ENCODE measurements at regions not wholly inside any gene's neighbourhood (a gene's known extent, or its start where the extent isn't known, plus 50 kb on each side); places are given as distances from the start of the nearest gene placed in this dataset.
"Not testable (repeated sequence)": the region's sequence is repeated elsewhere in the genome, so short reads cannot be mapped to it uniquely, and the experiment has no call there.

GRCh38 chr9:67168530-67169157 is 176.3 kb upstream of the SPATA31A3 start:
- not testable (repeated sequence) for H3K27ac Mint-ChIP-seq; H3K4me1 Mint-ChIP-seq; H3K36me3 Mint-ChIP-seq (ENCODE audit: low read depth); H3K27me3 Mint-ChIP-seq (ENCODE audit: low read depth, poor library complexity); DNase-seq; H3K9me3 Mint-ChIP-seq; H3K4me3 Mint-ChIP-seq

GRCh38 chr9:67166335-67166734 is 174.0 kb upstream of the SPATA31A3 start:
- H3K36me3 Mint-ChIP-seq (ENCODE audit: low read depth) = not testable (repeated sequence)

DNA sequence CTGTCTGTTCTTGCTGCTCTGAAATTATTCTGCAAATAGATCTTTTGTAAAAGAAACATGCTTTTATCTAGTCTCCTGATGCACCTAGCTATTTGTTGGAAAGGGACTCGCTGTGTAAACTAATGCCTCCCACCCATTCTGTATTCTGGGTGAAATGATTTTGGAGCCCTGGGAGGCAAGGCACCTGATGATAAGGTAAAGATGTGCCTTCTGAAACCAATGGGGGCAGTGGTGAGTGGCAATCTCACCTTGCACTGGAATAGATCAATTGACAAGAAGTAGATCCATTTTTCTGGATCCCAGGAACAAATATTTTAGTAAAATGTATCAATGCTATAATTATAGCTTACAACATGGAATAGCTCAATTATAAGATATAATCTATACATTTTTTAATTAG is 170.5 kb upstream of the SPATA31A3 start:
- H3K27me3 Mint-ChIP-seq (ENCODE audit: low read depth, poor library complexity); H3K4me3 Mint-ChIP-seq; H3K4me1 Mint-ChIP-seq; DNase-seq; H3K36me3 Mint-ChIP-seq (ENCODE audit: low read depth); H3K27ac Mint-ChIP-seq; H3K9me3 Mint-ChIP-seq: not testable (repeated sequence)

More at GRCh38 chr9:67166335-67166734, 174.0 kb upstream of the SPATA31A3 start:
- DNase-seq; H3K27ac Mint-ChIP-seq; H3K4me3 Mint-ChIP-seq; H3K4me1 Mint-ChIP-seq; H3K9me3 Mint-ChIP-seq; H3K27me3 Mint-ChIP-seq (ENCODE audit: low read depth, poor library complexity): not testable (repeated sequence)

DNA sequence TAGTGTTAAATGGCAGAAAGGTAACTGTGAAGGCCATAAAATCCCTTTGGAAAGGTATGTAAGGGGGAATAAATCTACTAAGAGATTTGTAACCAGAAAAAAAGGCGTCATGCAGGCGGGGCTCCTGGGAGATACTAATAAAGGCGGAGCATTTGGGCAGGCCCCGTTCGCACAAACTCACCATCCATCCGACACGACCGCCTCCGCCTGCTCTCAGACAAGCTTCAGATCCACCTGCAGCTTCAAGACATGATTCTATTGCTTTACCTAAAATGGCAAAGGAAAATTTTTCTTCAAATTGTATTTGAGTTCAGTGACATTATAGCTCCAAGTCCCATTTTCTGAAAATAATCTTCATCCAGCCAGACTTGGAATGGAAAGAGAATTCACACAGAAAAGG is 162.9 kb upstream of the SPATA31A3 start:
- not testable (repeated sequence) for H3K27ac Mint-ChIP-seq; DNase-seq; H3K4me1 Mint-ChIP-seq; H3K36me3 Mint-ChIP-seq (ENCODE audit: low read depth); H3K27me3 Mint-ChIP-seq (ENCODE audit: low read depth, poor library complexity); H3K9me3 Mint-ChIP-seq; H3K4me3 Mint-ChIP-seq

DNA sequence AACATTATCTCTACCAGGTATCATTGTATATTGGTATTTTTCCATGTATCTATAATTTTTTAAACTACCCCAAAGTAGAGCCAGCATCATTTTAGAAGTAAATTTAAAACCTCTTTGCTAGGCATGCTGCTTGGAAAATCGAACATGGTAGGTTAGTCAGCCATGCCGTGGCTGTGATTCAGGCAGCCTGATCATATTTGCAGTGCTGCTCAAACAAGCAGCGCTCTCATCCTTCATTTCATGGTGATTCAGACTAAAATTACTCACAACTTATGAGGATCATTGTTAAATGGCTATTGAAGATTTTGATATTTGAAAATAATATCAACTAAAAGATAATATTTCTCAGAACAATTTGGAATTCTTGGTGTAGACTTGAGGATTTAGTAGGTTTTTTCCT is 161.2 kb upstream of the SPATA31A3 start:
- H3K4me1 Mint-ChIP-seq; H3K27ac Mint-ChIP-seq; DNase-seq; H3K4me3 Mint-ChIP-seq; H3K27me3 Mint-ChIP-seq (ENCODE audit: low read depth, poor library complexity); H3K36me3 Mint-ChIP-seq (ENCODE audit: low read depth); H3K9me3 Mint-ChIP-seq: not testable (repeated sequence)

DNA sequence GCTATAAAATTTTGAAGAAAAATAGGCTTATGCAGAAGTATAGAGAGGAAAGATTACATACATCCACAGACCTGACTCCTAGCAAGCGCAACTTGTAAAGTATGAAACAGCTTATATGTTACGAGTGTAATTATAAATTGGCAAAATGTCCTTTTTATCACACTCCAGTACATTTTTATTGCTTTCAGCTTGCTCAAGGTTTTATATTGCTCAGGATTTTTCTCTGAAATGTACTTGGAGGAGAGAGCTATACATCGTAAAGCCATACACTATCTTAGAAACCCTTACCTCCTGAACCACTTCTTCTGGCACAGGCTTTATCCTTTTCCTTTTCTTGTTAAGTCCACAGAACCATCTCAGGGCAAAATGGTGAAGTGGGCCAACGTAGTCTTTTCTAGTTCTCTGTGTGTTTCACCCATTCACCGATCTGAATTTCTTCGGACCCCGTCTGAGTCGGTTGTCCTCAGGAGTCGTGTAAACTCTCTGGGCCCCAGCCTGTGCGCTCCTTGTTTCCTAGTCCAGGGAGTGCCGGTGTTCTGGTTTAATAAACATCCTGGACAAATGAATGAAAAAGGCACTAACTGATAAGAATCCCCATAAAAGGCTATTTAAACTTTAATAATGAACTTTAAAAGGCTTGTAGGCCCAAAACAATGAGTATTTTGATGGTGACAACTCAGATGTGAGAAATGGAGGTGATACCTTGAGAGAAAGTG is 150.2 kb upstream of the SPATA31A3 start:
- H3K36me3 Mint-ChIP-seq (ENCODE audit: low read depth); H3K27ac Mint-ChIP-seq; H3K4me3 Mint-ChIP-seq; H3K9me3 Mint-ChIP-seq; H3K27me3 Mint-ChIP-seq (ENCODE audit: low read depth, poor library complexity); DNase-seq; H3K4me1 Mint-ChIP-seq: not testable (repeated sequence)

GRCh38 chr9:67136376-67136775 is 144.0 kb upstream of the SPATA31A3 start:
- not testable (repeated sequence) for H3K4me1 Mint-ChIP-seq

DNA sequence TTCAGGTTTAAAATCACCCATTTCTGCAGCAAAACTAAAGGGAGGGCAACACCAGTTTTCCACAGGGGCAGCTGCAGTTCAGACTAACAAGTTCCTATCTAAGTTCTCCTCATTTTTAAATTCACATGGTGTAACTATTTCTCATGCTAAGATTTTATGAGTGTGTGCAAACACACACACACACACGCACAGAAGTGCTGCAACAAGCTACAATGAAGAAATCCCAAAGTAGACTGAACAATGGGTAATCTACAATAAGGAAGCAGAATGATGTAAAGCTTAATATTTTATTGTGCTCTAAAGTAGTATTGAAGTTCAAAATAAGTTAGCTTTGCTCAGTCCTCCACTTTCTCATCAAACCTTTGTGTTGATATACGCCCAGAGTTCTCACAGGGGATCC is 140.8 kb upstream of the SPATA31A3 start:
- not testable (repeated sequence) for H3K36me3 Mint-ChIP-seq (ENCODE audit: low read depth); H3K9me3 Mint-ChIP-seq; H3K27ac Mint-ChIP-seq; H3K4me1 Mint-ChIP-seq; H3K27me3 Mint-ChIP-seq (ENCODE audit: low read depth, poor library complexity); H3K4me3 Mint-ChIP-seq; DNase-seq

More at GRCh38 chr9:67136376-67136775, 144.0 kb upstream of the SPATA31A3 start:
- not testable (repeated sequence) for H3K36me3 Mint-ChIP-seq (ENCODE audit: low read depth); H3K9me3 Mint-ChIP-seq; H3K27ac Mint-ChIP-seq; H3K27me3 Mint-ChIP-seq (ENCODE audit: low read depth, poor library complexity); H3K4me3 Mint-ChIP-seq; DNase-seq

DNA sequence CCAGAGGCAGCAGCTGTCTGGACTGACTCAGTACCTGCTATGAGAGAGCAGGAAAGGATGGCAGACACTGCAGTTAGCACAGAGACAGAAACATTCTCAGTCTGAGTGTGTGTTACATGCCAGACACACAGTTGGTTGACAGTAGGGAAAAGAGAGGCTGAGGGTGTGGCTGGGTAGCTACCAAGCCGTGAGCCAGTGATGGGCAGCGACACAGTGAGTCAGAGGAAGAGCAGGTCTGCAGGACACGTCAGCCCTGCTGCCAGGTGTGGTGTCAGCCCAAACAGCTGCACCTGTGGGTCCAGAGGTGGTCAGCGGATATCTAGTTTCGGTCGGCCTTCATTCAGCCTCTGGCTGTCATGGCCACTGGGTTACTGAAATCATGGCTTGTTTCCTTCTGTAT is 124.4 kb upstream of the SPATA31A3 start:
- not testable (repeated sequence) for H3K27me3 Mint-ChIP-seq (ENCODE audit: low read depth, poor library complexity); H3K4me3 Mint-ChIP-seq; H3K36me3 Mint-ChIP-seq (ENCODE audit: low read depth); H3K27ac Mint-ChIP-seq; DNase-seq; H3K4me1 Mint-ChIP-seq; H3K9me3 Mint-ChIP-seq

- not testable (repeated sequence) for H3K4me1 Mint-ChIP-seq; H3K9me3 Mint-ChIP-seq; H3K27ac Mint-ChIP-seq; H3K4me3 Mint-ChIP-seq; DNase-seq; H3K27me3 Mint-ChIP-seq (ENCODE audit: low read depth, poor library complexity); H3K36me3 Mint-ChIP-seq (ENCODE audit: low read depth)
Observed at GRCh38 chr9:67112148-67112547, 119.8 kb upstream of the SPATA31A3 start.

- H3K27me3 Mint-ChIP-seq (ENCODE audit: low read depth, poor library complexity); H3K9me3 Mint-ChIP-seq; H3K4me1 Mint-ChIP-seq; H3K36me3 Mint-ChIP-seq (ENCODE audit: low read depth); H3K27ac Mint-ChIP-seq; DNase-seq; H3K4me3 Mint-ChIP-seq: not testable (repeated sequence)
Observed at GRCh38 chr9:67111733-67112132, 119.4 kb upstream of the SPATA31A3 start.

DNA sequence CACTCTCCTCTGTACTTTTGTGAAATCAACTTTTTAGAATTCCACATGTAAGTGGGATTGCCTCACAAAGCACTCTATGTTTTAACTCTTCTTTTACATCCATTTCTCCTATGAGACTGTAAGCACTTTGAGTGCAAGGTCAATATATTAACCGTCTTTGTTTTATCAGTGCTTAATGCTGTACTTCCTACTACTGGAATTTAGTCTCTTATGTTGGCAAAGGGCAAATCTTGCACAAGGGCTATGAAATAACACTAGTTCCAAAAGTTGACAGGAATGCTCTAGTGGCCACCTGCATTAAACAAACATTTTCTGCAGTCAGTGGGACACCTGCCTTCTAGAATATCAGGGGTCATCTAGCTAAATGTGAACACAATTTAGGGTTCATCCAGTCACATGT is 117.5 kb upstream of the SPATA31A3 start:
- not testable (repeated sequence) for H3K27me3 Mint-ChIP-seq (ENCODE audit: low read depth, poor library complexity); H3K36me3 Mint-ChIP-seq (ENCODE audit: low read depth); H3K4me3 Mint-ChIP-seq; H3K9me3 Mint-ChIP-seq; H3K27ac Mint-ChIP-seq; H3K4me1 Mint-ChIP-seq; DNase-seq

GRCh38 chr9:67106659-67107058 is 114.3 kb upstream of the SPATA31A3 start:
- H3K36me3 Mint-ChIP-seq (ENCODE audit: low read depth); DNase-seq; H3K9me3 Mint-ChIP-seq; H3K4me3 Mint-ChIP-seq; H3K27me3 Mint-ChIP-seq (ENCODE audit: low read depth, poor library complexity); H3K4me1 Mint-ChIP-seq; H3K27ac Mint-ChIP-seq: not testable (repeated sequence)

GRCh38 chr9:67102506-67103276 is 110.3 kb upstream of the SPATA31A3 start:
- H3K4me1 Mint-ChIP-seq; H3K27me3 Mint-ChIP-seq (ENCODE audit: low read depth, poor library complexity); H3K4me3 Mint-ChIP-seq; H3K27ac Mint-ChIP-seq; H3K9me3 Mint-ChIP-seq; DNase-seq; H3K36me3 Mint-ChIP-seq (ENCODE audit: low read depth): not testable (repeated sequence)

DNA sequence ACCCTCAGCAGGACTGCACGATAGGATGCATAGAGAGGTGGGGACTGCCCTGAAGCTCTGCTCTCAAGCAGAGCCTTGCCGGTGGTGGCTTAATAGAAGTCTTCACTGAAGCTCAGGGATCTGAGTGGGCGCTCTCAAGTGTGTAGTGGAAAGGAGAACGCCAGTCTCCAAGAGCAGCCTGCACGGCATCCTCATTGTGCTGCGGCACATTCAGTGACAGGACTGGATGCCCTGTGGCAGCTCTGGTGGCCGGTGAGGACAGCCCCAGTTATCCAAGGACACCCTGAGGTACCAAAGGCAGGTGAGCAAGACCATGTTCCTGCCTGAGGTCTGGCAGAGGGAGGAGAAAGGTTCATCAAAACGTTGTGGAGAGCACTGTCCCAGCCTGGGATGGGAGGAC is 98.8 kb upstream of the SPATA31A3 start:
- not testable (repeated sequence) for DNase-seq; H3K36me3 Mint-ChIP-seq (ENCODE audit: low read depth); H3K4me1 Mint-ChIP-seq; H3K9me3 Mint-ChIP-seq; H3K27me3 Mint-ChIP-seq (ENCODE audit: low read depth, poor library complexity); H3K4me3 Mint-ChIP-seq; H3K27ac Mint-ChIP-seq

Data from nephron progenitor cell (in vitro differentiated cells).